ENCODE measurements at regions not wholly inside any gene's neighbourhood (a gene's known extent, or its start where the extent isn't known, plus 50 kb on each side); places are given as distances from the start of the nearest gene placed in this dataset.

DNA sequence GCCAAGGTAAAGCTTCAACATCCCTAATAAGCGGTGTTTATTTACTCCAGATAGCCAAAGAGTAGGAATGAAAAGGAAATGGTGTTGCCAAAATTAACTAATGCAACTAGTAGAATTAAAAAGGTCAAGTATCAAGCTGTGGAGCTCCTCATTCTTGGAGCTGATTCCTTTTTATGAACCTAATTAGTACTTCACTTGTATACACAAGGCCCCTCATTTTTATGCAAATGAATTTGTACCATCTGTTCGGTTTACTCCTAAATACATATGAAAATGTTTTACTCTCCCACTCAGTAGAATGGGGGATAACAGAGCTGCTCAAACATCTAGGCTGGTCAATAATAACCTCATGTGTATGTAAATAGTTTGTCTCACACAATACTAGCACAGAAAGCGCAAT is 426.4 kb upstream of the LUZP2 start:
- DNase-seq (ENCODE audit: low spot score), result no peak

DNA sequence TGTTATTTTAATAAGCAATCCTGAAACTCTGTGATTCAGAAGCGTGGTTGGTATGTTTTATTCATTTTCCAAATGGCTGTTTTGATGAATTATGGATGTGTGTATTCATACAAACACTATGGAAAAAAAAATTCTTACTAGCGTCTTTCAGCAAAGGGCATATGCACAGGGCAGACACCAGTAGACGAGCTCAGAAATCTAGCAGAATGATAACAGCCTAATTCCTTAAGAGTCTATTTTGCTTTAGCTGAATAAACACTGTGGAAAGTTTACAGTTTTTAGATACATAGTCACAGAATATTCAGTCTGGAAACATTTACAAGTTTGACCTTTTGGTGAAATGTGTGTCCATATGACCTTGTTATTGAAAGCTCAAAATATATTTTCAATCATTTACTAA is 418.8 kb upstream of the LUZP2 start:
- no peak for DNase-seq (ENCODE audit: low spot score)

DNA sequence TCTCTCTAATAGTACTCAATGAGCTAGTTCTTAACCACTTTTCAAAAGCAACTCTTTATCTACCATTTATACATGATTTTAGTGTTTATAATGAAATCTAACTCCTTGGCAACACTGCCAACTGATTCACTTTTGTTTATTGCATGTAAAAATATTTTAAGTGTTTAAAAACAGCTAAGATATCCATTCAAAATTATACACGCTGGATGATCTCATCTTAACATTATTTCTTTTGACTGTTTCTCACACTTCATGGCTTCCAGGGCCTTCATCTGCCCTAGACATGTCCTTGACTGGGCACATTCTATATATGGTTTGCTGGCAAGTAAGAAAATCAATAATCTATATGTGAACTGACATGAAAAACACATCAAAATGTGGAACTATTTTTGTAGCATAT is 414.6 kb upstream of the LUZP2 start:
- DNase-seq (ENCODE audit: low spot score), result no peak

DNA sequence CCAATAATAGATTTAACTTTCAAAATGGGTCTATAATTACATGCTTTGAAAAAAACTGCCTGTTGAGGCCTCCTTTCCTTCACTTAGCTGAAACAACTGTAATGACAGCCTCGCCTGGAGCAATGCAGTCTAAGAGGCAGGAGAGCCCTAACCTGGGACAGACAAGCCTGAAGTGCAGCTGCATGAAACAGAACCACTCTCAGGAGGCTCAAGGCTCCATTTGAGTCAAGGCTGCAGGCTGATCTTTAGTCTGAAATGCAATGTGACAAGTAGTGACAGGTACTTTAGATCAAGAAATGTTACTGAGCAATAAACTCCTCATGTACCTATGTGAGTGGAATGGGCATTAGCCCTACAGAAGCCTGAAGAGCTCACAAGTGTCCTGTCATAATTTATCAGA is 414.0 kb upstream of the LUZP2 start:
- no peak for DNase-seq (ENCODE audit: low spot score)

DNA sequence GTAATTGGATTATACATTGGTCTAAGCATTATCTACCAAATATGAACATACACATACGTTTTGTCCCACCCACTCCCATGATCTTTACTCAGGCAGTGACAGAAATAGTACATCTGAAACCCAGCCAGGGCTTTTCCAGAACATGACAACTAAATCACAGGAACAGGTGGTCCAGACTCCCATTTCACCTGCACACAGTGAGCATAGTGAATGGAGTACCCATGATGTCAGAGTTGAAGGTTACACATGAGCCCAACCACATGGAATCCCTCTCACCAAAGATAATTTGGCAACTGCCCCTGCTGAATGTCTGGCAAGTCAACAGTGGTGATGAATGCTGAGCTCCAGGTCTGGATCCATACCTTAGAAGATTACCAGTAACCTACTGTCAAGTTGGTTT is 411.9 kb upstream of the LUZP2 start:
- DNase-seq (ENCODE audit: low spot score), result no peak

DNA sequence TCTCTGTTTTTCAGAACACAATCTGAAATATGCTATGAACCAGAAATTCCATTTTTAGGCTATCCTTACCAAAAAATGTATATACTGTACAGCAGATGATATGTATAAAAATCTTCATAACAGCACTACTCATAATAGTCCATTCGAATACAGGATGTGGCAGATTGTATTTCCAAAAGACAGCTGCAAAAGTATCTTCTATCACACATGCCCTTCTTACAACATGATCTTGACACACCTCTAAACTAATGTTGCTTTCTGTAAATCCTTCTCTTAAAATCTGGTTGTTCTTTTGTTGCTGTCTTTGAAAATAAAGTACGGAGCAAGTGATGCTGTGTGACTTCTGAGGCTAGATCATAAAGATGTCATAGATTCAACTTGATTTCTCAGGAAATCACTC is 409.9 kb upstream of the LUZP2 start:
- no peak for DNase-seq (ENCODE audit: low spot score)

DNA sequence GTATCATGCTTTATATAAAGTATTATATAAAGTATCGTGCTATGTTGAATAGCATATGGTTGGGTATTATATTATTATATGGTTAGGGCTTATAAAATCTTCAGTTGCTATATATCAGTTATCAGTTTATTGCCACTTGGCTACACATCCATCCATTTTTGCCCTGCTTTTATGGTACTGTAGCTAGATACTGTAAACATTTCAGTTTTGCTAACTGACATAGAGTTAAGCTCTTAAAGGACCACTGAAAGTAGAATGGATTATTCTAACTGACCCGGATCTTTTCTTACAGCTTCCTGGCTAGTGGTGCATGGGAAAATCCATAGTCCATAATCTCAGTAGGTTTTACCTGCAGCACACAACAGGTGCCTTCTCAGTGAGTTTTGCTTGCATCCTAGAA is 405.3 kb upstream of the LUZP2 start:
- no peak for DNase-seq (ENCODE audit: low spot score)

DNA sequence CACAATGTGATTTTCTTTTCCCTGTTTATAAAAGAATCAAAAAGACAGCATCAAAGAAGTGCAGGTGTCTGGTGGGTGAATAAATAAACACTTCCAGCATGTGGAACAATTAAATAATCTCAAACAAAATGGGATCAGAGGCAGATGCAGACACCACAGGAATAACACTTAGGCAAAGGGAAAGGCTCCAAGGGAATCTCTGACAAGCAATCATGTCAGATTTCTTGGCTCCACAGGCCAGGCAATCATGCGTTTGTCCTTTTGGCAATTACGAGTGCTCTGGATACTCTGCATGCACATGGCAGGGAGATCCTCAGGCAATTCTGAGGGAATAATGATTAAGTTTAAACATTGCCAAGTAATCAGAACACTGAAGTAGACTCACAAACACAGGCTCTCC is 403.5 kb upstream of the LUZP2 start:
- DNase-seq (ENCODE audit: low spot score), result no peak

DNA sequence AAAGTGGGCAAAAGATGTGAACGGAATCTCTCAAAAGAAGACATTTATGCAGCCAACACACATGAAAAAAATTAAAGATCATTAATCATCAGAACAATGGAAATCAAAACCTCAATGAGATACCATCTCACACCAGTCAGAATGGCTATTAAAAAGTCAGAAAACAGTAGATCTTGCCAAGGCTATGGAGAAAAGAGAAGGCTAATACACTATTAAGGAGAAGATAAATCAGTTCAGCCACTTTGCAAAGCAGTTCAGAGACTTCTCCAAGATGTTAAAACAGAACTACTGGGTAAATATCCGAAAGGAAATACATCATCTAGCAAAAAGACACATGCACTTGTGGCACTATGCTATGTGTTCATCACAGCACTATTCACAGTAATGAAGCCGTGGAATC is 388.2 kb upstream of the LUZP2 start:
- DNase-seq (ENCODE audit: low spot score), result no peak

DNA sequence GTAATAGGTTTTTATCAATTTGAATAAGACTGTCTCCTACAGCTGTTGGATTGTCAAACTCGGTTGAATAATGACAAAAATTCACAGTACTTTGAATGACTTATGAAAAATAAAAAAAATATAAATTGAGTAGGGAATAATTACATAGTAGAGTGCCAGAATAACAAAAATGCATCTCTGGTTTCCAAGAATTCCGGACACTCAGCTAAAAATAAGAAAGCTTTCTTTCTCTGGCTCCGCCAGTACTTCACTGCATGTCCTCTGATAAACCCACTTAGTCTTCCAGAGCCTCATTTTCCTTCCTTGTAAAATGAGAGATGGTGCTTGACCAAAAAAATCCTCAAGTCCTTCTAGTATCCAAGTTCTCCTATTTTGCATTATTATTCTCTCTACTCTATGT is 374.6 kb upstream of the LUZP2 start:
- DNase-seq (ENCODE audit: low spot score), result no peak

DNA sequence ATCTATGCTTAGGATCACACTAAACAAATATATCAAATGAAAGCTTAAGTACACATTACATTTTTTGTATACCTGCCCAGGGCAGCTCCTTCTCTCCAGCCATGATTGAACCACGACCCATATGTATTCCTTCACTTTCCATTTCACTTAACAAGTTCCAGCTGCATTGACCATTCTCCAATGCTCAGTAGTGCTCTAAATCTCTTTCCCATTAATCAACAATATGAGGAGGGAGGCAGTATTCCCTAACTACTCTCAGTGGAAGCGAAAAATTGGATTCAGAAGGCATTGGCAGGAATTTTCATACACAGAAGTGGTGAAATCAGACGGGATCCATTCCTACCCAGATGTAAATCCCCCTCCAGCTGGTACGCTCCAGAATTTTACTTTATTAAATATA is 372.0 kb upstream of the LUZP2 start:
- DNase-seq (ENCODE audit: low spot score), result no peak

DNA sequence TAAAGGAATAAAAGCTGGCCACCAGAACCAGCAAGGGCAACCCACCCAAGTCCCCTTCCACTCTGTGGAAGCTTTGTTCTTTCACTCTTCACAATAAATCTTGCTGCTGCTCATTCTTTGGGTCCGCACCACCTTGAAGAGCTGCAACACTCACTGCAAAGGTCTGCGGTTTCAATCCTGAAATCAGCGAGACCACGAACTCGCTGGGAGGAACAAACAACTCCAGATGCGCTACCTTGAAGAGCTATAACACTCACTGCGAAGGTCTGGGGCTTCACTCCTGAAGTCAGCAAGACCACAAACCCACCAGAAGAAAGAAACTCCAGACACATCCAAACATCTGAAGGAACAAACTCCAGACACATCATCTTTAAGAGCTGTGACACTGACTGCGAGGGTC is 365.2 kb upstream of the LUZP2 start:
- DNase-seq (ENCODE audit: low spot score), result no peak

DNA sequence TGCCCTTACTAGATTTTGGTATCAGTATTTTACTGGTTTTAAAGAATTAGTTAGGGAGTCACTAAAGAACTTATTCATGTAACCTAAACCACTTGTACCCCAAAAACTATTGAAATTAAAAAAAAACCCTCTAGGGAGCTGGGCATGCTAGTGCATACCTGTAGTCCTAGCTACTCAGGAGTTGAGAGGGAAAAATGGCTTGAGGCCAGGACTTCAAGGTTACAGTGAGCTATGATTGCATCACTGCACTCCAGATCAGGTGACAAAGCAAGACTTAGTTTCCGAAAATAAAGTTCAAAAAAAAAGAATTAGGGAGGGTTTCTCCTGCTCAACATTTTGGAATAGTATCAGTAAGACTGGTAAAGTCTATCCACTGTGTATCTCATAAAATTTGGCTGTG is 364.4 kb upstream of the LUZP2 start:
- no peak for DNase-seq (ENCODE audit: low spot score)

DNA sequence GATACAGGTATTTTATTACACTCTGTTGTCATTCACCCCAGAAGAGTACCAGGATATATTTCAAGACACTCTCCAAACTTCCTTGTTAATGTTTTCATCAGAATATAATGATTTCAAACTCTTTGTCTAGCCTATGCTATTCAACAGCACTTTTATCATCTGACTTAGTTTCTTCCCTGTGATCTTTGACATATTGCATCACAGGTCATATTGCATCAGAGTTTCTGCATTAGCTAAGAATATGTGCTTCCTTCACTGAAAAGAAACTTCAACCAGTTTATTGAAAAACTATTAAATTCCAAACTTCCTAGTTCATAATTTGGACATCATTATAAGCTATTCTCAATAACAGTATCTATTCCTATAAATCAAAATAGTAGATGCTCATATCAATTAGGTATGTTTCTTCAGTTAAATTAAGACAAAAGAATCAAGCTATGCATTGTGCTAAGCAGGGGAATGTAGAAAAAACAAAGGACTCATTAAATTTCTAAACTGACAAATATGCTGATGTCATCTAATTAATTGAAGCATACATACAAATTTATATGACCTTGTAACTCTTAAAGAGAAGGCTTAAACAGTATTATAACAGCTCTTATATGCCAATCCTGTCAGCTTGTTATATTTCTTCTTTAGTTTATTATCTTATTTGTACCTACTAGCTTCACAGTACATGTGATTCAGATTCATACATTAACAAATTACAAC is 361.8 kb upstream of the LUZP2 start:
- DNase-seq (ENCODE audit: low spot score), result no peak

DNA sequence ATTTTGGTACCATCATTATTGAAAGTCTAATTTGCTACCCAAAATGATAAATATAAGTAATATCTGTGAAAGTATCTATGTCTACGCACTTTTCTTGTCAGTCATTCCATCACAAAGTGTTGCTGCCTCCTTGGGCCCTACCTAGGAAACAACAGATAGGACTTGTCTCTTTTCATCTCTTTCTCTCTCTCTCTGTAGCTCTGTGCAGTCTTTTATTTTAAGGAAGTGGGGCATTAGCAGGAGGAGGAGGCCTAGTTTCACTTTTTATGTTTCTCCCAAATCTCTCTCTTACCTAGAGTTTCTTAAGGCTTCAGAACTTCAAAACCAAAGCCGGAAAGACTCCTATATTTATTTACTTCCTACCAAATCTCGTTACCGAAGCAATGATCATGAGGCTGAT is 354.8 kb upstream of the LUZP2 start:
- no peak for DNase-seq (ENCODE audit: low spot score)

DNA sequence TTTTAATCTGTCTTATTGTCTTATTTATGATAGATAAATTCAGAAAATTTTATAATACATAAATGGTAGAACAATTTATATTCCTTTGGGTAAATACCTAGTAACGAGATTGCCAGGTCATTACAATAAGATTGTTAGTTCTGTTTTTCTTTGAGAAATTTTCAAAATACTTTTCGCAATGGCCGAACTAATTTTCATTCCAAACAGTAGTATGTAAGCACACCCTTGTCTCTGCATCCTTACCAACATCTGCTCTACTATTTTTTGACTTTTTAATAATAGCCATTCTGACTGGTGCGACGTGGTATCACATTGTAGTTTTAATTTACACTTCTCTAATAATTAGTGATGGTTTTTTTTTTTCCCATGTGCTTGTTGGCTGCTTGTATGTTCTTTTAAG is 351.4 kb upstream of the LUZP2 start:
- DNase-seq (ENCODE audit: low spot score), result no peak

DNA sequence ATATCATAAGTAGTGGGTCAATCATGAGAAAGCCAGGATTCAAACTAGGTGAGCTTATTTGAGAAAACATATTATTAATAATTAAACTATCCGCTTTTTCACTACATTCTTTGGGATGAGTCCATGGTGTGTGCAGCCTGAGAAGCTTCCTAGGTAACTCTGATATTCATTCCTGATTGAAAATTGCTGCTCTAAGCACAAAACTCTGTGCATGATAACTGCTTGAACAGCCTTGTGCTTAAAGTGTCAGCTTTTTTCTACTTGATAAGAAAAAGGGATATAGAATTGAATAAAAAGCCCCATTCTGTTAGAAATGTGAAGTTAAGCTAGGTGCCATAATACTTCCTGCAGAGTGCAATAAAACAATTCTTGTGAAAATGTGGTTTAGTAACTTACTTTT is 343.5 kb upstream of the LUZP2 start:
- no peak for DNase-seq (ENCODE audit: low spot score)

DNA sequence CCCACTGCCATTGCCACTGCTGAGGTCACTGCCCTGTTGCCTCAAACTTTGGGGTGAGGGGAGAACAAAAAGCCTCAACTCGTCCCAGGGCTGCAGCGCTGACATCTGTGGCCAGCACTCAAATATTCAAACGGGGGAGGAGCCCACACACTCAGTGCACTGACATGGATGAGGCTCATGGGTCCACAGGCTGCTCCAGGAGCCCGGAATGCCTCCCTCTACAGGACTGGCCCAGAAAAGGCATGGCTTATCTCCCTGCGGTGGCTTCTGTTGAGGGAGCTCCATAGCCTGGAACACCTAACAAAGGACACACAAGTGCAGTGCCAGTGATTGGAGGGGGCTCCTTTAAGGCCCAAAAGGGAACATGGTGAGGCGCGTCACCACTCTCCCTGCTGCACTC is 341.1 kb upstream of the LUZP2 start:
- DNase-seq (ENCODE audit: low spot score), result no peak

DNA sequence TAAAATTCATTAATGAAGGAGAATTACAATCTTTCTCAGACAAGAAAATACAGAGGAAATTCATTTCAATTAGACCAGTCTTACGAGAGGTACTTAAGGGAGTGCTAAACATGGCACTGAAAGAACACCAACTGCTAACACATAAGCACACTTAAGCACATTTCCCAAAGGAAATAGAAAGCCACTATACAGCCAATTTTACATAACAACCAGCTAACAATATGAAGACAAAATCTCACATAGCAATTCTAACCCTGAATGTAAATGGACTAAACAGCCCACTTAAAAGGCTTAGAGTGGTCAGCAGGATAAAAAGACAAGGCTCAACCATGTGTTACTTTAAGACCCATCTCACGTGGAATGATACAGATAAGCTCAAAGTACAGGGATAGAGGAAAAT is 339.5 kb upstream of the LUZP2 start:
- DNase-seq (ENCODE audit: low spot score), result no peak

DNA sequence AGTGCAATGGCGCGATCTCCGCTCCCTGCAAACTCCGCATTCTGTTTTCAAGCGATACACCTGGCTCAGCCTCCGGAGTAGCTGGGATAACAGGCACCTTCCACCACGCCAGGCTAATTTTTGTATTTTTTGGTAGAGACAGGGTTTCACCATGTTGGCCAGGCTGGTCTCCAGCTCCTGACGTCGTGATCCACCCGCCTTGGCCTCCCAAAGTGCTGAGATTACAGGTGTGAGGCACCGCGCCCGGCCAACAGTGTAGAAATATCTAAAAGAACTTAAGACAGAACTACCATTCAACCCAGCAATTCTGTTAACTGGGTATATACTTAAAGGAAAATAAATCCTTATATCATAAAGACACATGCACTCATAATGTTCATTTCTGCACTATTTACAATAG is 335.3 kb upstream of the LUZP2 start:
- DNase-seq (ENCODE audit: low spot score), result no peak

DNA sequence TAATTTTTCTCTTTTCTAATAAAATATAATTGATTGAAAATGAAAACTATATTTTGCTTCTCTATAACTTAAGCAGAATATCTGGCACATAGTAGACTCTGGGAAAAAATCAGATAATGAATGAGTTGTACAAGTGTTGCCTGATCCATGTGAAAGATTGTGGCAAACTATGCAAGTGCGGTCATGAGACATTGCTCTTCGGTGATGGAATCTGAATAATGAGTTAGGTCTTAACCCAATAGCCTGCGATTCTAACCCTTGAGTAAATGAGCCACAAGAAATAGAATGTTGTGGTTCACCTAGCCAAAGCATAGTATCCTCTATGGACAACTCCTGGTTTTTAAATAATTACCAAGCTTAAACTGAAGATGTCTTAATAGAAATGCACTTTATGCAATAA is 333.7 kb upstream of the LUZP2 start:
- DNase-seq (ENCODE audit: low spot score), result no peak

DNA sequence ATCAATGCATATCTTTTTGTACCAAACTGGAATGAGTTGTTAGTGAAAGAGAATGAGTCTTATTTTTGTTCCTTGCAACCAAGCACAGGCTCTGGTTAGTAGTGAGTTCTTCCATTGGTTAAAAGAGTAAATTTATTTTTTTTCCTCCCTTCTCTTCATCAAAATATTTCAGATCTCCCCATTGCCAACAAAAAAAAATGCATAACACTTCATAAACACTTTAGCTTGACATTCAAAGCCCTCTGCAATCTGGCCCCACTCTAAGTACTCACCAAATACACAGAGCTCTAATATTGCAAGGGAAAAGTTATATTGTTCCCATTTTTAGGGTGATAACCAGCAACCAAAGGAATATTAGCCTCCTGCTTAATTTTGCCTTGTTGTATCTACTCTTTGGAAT is 333.0 kb upstream of the LUZP2 start:
- no peak for DNase-seq (ENCODE audit: low spot score)

DNA sequence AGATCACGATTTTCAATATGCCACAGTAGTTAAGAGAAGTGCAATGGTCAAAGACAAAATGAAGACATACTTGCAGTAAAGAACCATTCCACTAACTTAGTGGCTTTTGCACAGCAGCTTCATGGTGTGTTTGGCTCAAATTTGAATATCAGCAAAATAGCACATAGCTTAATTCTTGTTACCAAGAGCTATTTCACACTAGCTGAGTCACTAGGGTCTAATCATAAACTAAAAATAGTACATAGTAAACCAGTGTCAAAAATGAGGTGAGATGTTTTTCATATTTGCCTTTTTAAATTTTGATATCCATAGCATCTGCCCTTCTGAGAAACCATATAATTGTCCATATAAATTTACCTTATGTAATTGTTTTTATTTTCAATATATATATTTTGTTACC is 325.0 kb upstream of the LUZP2 start:
- no peak for DNase-seq (ENCODE audit: low spot score)

DNA sequence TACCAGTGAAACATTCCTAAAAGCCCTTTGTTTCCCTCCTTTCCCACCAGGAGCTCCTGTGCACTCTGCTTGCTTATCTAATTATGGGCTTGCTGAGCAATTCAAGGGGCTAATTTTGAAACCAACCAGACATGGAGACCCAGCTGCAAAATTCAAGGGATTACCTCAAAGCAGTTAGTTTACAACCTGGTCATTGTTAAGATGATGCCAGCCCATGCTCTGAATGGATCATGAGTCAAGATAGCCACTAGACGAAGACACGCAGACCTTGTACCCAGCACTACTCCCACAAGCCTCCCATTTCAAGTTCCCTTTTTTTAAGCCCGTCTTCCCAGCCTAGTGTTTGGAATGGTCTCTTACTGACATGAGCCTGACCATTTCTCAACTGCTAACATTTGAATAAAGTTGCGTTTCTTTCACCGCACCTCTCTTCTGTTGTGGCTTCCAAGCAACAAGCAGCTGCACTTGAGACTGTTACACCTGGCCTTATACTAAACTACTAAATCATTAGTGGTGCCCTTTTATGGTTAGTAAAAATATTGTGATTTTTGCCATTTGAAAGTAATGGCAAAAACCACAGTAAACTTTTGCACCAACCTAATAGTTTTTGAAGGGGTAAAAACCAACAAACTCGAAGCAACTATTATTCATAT is 315.3 kb upstream of the LUZP2 start:
- no peak for DNase-seq (ENCODE audit: low spot score)
